ENCODE measurements at regions not wholly inside any gene's neighbourhood (a gene's known extent, or its start where the extent isn't known, plus 50 kb on each side); places are given as distances from the start of the nearest gene placed in this dataset.

DNA sequence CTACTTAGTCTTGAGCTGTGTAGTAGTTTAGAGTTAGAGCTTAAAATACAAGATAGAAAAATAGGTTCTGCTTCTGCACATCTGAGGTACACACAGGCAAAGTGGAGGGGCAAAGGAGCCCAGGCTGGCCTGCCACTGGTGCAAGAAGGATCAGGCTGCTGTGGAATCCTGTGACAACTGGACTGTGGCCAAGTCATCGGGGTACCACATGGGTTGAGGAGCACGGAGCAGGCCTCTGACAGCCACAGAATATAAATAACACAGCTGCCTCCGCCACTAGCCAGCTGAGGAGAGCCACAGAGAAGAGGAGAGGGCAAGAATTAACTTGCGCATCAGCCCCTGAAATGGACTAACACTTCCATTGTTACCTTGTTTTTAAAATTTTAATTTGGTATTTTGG is 206.0 kb upstream of the MARCKS start:
- Mint-ChIP-seq H3K9me3 (no peaks in the 10 kb centered on the region), H3K4me1 (peaks cover 18% of the 10 kb centered on the region), H3K27ac (peak overlapping the region; percentile 59)

DNA sequence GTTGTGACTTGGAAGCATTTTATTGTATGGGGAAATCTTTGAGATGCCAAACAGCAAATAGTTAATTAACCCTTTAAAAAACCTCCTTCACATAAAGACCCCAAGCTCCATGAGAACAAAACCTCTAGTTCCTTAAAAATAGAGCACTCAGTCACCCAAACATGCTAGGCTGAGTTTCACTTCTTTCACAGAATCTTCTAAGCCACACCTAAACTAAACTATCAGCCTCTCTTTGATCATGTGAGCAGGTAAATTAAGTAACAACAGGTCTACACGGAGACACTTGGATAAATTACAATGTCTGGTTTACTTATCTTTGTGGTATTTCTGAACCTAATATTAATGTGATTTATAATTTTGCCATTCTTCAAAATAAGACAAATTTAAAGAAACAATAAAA is 205.2 kb upstream of the MARCKS start:
- Mint-ChIP-seq H3K4me1 (peaks cover 18% of the 10 kb centered on the region), H3K27me3 (ENCODE audit: low read depth, poor library complexity) (no peaks in the 10 kb centered on the region), H3K9me3 (no peaks in the 10 kb centered on the region), H3K27ac (no peak overlapping the region), H3K36me3 (ENCODE audit: low read depth) (no peaks in the 10 kb centered on the region), H3K4me3 (no peak overlapping the region)
- no peak for DNase-seq
- TF ChIP-seq, protein P1, sequence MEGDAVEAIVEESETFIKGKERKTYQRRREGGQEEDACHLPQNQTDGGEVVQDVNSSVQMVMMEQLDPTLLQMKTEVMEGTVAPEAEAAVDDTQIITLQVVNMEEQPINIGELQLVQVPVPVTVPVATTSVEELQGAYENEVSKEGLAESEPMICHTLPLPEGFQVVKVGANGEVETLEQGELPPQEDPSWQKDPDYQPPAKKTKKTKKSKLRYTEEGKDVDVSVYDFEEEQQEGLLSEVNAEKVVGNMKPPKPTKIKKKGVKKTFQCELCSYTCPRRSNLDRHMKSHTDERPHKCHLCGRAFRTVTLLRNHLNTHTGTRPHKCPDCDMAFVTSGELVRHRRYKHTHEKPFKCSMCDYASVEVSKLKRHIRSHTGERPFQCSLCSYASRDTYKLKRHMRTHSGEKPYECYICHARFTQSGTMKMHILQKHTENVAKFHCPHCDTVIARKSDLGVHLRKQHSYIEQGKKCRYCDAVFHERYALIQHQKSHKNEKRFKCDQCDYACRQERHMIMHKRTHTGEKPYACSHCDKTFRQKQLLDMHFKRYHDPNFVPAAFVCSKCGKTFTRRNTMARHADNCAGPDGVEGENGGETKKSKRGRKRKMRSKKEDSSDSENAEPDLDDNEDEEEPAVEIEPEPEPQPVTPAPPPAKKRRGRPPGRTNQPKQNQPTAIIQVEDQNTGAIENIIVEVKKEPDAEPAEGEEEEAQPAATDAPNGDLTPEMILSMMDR (IDR thresholded peaks at IDR 0.05), result no peak

More for the DNA sequence above, 206.0 kb upstream of the MARCKS start:
- no peaks in the 10 kb centered on the region for H3K27me3 Mint-ChIP-seq (ENCODE audit: low read depth, poor library complexity)
- H3K36me3 Mint-ChIP-seq (ENCODE audit: low read depth), result no peaks in the 10 kb centered on the region
- DNase-seq, result no peak
- TF ChIP-seq, protein P1 (IDR thresholded peaks at IDR 0.05), result no peak
- no peak overlapping the region for H3K4me3 Mint-ChIP-seq

DNA sequence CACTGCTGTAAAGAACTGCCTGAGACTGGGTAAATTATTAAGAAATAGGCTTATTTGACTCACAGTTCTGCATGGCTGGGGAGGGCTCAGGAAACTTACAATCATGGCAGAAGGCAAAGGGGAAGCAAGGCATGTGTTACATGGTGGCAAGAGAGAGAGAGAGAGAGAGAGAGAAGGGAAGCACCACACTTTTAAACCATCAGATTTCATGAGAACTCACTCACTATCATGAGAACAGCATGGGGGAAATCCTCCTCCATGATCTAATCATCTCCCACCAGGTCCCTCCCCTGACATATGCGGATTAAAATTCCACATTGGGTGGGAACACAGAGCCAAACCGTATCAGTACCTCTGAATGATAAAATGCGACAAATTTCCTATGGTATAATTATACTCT is 203.9 kb upstream of the MARCKS start:
- Mint-ChIP-seq H3K4me3 (no peak overlapping the region), H3K36me3 (ENCODE audit: low read depth) (no peaks in the 10 kb centered on the region), H3K9me3 (no peaks in the 10 kb centered on the region), H3K27ac (no peak overlapping the region), H3K4me1 (peaks cover 18% of the 10 kb centered on the region), H3K27me3 (ENCODE audit: low read depth, poor library complexity) (no peaks in the 10 kb centered on the region)
- no peak for DNase-seq
- TF ChIP-seq, protein P1 (IDR thresholded peaks at IDR 0.05), result no peak

DNA sequence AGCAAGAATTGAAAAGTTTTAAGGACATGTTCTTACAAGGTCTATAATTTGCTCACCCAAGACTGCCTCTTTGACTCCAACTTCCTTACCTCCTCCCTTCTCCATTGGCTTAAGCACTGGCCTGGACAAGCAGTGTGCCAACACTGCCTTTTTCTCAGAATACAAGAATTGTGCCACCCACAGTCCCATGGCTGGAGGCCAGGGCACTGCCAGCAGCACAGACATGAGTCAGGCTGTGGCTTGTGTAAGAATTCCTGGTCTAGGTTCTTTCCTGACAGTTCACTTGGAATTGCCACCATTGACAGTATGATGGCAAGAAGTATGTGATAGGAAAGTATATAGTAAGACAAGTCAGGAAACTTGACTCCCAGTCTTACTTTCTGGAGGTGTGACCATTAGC is 202.7 kb upstream of the MARCKS start:
- TF ChIP-seq, protein P1 (IDR thresholded peaks at IDR 0.05), result no peak
- H3K9me3 Mint-ChIP-seq, result no peaks in the 10 kb centered on the region
- no peak overlapping the region for H3K27ac Mint-ChIP-seq
- no peak for DNase-seq
- no peak overlapping the region for H3K4me3 Mint-ChIP-seq
- peaks cover 13% of the 10 kb centered on the region for H3K4me1 Mint-ChIP-seq
- no peaks in the 10 kb centered on the region for H3K36me3 Mint-ChIP-seq (ENCODE audit: low read depth)
- H3K27me3 Mint-ChIP-seq (ENCODE audit: low read depth, poor library complexity), result no peaks in the 10 kb centered on the region

DNA sequence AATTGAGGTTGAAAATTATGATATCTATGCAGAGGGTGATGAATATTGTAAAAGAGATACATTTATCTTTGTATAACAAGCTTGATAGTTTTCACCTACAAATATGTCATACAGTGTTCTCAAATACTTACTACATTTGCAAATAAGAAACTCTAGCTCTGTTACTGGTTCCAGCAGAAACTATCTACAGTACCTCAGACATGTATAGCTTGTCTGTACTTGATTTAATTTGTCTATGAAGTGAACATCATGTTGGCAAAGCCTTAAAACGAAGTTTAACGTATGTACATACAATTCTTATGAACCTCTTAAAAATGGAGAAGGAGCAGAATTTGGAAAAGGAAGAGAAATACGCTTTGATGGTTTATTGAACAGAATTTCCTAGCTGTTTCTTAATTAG is 201.4 kb upstream of the MARCKS start:
- no peak for DNase-seq
- H3K4me1 Mint-ChIP-seq, result peaks cover 5% of the 10 kb centered on the region
- H3K9me3 Mint-ChIP-seq, result no peaks in the 10 kb centered on the region
- H3K36me3 Mint-ChIP-seq (ENCODE audit: low read depth), result no peaks in the 10 kb centered on the region
- no peaks in the 10 kb centered on the region for H3K27me3 Mint-ChIP-seq (ENCODE audit: low read depth, poor library complexity)
- TF ChIP-seq, protein P1 (IDR thresholded peaks at IDR 0.05), result no peak
- no peak overlapping the region for H3K27ac Mint-ChIP-seq
- H3K4me3 Mint-ChIP-seq, result no peak overlapping the region

DNA sequence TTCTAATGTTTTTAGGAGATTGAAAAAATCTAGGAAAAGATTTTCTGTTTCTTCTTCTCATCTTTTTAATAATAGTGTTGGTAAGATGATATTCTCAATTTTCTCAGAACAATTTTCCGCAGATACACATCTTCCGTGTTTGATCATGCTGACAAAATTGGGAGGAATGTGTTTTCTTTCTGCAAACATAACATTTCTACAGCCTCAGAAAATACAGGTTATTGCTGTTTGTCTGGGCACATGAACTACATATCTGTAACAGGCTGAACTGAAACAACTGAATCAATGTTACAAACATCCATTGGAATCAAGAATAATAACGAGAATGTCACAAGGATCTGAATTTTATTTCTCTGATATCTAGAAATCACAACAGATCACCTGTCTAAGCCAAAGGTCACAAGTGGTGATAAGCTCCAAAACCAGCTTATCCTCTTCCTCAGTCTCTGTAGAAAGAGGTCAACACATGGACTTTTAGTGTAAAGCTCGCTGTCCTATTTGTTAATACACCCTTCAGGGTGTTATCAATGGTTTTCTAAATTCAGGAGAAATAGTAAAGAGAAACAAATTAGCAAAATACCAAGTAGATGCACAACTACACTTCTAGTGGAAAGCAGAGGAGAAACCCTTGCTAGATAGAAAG is 197.3 kb upstream of the MARCKS start:
- TF ChIP-seq, protein P1 (IDR thresholded peaks at IDR 0.05), result no peak

More for the DNA sequence above, 197.3 kb upstream of the MARCKS start:
- no peak for DNase-seq
- Mint-ChIP-seq H3K9me3 (no peaks in the 10 kb centered on the region), H3K4me3 (no peak overlapping the region), H3K4me1 (no peaks in the 10 kb centered on the region), H3K27me3 (ENCODE audit: low read depth, poor library complexity) (no peaks in the 10 kb centered on the region), H3K27ac (no peak overlapping the region), H3K36me3 (ENCODE audit: low read depth) (no peaks in the 10 kb centered on the region)

Data from nephron progenitor cell (in vitro differentiated cells).